ENCODE measurements at regions not wholly inside any gene's neighbourhood (a gene's known extent, or its start where the extent isn't known, plus 50 kb on each side); places are given as distances from the start of the nearest gene placed in this dataset.
A peak's percentile ranks its signal among the peaks of the same experiment; 100 is the strongest.

DNA sequence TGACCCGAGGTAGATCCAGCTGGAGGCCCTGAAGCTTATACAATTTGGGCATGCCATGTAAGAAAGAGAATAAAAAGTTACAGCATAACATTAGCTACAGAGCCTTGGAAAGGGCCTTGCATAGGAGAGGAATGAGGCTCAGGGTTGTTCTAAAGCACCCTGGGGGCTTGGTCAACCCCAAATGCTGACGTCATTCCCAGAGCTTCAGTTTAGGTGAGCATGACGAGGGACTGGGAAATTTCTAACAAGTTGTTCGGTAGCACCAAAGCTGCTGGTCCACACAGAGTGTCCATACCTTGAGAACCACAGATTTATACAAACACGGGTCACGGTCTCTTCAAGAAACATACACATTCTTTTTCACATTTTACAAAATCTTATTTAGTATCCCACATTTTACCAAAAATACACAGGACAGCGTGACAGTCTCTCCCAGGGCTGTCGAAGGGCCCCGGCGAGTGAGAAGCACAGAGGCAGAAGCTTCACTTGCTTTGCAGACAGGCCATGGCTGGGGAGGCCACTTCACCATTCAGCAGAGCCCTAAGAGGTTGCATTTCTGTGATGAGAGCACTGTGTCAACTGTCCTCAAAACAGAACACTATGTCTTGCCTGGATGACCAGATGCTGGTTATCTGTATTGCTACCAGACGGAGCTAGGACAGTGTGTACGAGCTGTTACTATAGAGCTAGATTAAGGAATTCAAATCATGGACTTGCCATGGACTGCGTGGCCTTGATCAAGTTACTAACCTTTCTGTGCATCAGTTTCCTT is 68.2 kb upstream of the ARRDC4 start:
- TF ChIP-seq, protein P1, sequence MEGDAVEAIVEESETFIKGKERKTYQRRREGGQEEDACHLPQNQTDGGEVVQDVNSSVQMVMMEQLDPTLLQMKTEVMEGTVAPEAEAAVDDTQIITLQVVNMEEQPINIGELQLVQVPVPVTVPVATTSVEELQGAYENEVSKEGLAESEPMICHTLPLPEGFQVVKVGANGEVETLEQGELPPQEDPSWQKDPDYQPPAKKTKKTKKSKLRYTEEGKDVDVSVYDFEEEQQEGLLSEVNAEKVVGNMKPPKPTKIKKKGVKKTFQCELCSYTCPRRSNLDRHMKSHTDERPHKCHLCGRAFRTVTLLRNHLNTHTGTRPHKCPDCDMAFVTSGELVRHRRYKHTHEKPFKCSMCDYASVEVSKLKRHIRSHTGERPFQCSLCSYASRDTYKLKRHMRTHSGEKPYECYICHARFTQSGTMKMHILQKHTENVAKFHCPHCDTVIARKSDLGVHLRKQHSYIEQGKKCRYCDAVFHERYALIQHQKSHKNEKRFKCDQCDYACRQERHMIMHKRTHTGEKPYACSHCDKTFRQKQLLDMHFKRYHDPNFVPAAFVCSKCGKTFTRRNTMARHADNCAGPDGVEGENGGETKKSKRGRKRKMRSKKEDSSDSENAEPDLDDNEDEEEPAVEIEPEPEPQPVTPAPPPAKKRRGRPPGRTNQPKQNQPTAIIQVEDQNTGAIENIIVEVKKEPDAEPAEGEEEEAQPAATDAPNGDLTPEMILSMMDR (conservative IDR thresholded peaks at IDR 0.05) = no peak
- H3K27ac ChIP-seq = no peak overlapping the region

- TF ChIP-seq, protein P1 (conservative IDR thresholded peaks at IDR 0.05) = no peak
Measured at GRCh38 chr15:97893967-97894366, 66.5 kb upstream of the ARRDC4 start.

GRCh38 chr15:97899981-97900380 is 60.5 kb upstream of the ARRDC4 start:
- no peak overlapping the region for H3K27ac ChIP-seq
- TF ChIP-seq, protein P1 (conservative IDR thresholded peaks at IDR 0.05) = no peak

More at GRCh38 chr15:97893967-97894366, 66.5 kb upstream of the ARRDC4 start:
- no peak overlapping the region for H3K27ac ChIP-seq

GRCh38 chr15:97902140-97902780 is 58.2 kb upstream of the ARRDC4 start:
- H3K27ac ChIP-seq = no peak overlapping the region
- TF ChIP-seq, protein P1 (conservative IDR thresholded peaks at IDR 0.05) = no peak

GRCh38 chr15:97903560-97903959 is 56.9 kb upstream of the ARRDC4 start:
- TF ChIP-seq, protein P1 (conservative IDR thresholded peaks at IDR 0.05) = no peak
- no peak overlapping the region for H3K27ac ChIP-seq

DNA sequence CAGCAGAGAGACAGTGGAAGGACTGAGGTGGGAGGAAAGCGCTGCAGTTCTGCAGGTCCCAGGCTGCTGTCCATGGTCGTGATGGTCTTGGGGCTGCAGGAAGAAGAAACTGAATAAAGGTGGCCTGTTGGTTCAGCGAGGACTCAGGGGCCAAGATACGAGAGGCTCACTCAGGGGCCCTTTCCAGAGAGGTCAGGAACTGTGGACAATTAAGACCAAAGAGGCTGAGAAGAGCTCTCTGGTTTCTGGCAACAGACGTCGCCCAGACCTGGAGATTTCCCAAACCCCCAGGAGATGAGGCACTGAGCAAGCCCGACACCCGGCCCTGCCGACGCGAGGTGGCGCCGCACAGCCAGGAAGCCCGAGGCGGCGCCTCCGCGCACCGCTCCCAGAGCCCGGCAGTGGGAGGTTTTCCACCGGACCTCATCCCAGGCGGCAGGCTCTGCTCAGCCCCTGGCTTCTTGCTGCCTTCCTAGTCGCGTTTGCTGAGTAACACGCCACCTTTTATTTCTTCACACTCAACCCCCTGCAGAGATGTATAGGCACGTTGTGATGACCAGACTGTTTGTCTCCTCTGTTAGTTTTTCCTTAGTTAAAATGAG is 56.4 kb upstream of the ARRDC4 start:
- no peak overlapping the region for H3K27ac ChIP-seq
- TF ChIP-seq, protein P1 (conservative IDR thresholded peaks at IDR 0.05) = peak; percentile 96

DNA sequence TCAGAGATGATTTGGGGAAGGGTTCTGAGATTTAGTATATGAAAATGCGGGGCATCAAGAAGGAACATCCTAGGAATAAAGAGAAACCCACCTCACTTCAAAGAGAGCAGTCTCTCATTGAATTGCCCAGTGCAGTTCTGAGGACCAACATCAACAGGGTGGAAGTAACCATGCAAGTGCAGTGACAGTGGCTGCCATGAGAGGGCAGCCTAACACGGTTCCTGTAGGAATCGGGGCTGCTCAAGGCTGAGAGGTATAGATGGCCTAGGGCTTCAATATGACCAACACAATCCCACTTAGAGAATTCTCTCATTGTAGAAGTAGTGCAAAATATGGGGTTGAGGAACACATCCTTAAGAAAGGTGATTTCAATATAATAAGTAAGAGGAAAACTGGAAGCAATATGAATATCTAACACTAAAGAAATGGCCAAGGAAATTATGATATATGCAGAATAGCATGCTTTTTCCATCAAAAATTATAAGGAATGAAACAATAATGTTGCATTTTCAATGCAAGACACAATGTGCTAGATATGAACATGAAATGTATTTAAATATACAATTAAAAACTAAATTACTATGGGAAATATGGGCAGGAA is 51.1 kb upstream of the ARRDC4 start:
- TF ChIP-seq, protein P1 (conservative IDR thresholded peaks at IDR 0.05) = peak; percentile 99

More for the DNA sequence above, 51.1 kb upstream of the ARRDC4 start:
- H3K27ac ChIP-seq = no peak overlapping the region
